Fibroblast of skin of right biceps (primary cell): ENCODE measurements at regions not wholly inside any gene's neighbourhood (a gene's known extent, or its start where the extent isn't known, plus 50 kb on each side); places are given as distances from the start of the nearest gene placed in this dataset.

ENCODE experiments used
- DNase-seq: peaks from one replicate; pipeline ENCODE4 v3.0.0-alpha.2; 2013

- no peak for DNase-seq
These were observed 211.1 kb upstream of the ACTBL2 start for GRCh38 chr5:57693488-57694305.

DNA sequence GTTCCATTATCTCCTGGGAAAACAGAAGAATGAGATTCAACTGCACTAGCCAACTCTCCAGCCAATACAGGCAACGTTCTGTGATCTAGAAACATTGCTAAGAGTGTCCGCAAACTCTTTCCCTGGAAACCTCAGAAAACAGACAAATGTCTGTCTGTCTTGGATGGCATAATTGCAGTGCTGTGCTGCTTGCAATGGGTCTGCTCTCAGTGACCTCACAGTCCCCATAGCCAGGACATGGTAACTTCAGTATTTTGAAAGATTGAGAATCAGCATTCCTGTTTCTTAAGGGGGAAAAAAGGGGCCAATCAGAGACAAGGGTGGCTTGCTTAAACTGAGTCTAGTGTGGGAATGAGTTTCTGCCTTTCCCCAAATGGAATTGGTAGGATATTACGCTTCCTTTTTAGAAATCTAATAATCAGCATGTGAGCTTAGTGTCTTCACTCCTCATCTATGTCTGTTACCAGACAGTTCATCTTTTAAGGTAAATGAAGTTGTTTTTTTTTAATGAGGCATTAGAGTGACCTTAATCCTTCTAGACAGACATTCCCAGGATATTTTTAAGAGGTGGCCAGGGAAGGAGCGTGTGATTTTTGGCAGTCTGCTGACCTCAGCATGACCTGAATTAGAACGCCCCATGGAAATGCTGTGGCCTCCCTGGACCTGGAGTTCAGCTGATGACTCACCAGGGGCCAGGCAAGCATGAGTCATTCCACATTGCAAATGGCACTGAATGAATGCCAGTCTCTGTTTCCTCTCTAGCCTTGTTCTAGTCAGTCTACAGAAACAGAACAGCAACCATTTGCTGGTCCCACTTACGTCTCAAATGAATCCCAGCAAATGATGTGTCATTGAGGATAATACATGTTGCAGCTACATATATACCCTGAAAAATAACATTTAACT lies 210.2 kb upstream of the ACTBL2 start:
- peak; percentile 93 for DNase-seq

DNA sequence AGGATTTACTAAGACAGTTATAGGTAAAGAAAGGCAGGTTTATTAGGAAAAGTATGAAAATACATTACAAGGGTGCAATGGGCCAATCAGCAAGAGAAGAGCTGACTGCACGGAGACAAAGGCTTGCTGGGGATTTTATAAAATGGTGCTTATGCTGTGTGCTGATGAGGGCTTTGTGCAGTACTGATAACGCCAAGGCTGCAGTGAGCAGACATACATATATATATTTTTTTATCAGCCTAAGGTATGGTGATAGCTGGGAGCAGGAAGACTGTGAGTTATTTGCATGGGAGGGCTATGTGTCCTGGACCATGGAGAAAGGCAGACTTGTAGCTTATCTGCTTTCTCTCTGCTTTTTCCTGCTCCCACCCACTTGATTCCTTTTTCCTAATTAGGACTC lies 208.1 kb upstream of the ACTBL2 start:
- DNase-seq, result no peak

- DNase-seq, result peak; percentile 67
These were observed 205.0 kb upstream of the ACTBL2 start for GRCh38 chr5:57687596-57687995.

DNA sequence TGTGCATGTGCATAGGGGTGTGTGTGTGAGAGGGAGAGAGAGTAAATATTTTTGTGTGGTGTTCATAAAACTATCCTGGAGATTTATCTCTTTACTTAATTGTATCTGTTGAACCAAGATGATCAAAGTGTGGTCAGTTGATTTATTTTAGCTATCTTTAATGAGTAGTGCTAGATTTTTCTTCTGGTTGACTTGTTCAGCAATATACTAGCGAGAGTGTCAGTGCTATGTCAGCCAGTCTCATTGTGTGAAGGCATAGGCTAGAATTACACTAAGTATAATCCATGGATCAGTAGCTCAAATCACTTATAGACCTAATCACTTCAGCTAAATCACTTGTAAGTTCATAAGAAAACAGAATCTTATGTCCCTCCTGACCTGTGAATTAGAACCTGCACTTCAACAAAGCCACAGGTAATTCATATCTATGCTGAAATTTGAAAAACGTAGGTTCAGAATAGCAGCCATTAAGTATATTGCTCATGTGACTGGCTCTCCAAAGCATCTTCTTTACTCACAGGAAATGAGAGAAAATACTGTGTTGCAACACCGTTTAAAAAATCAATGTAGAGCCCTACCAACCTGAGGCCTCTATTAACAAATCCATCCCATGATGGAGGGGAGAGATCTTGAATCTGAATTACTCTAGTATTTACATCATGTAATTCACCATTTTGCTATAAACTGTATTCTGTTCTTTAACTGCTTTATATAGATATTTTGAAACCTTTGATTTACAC lies 203.1 kb upstream of the ACTBL2 start:
- DNase-seq, result no peak

- DNase-seq, result no peak
These were observed 201.7 kb upstream of the ACTBL2 start for GRCh38 chr5:57684299-57684702.

GRCh38 chr5:57683036-57683630 lies 200.5 kb upstream of the ACTBL2 start:
- DNase-seq, result no peak

DNA sequence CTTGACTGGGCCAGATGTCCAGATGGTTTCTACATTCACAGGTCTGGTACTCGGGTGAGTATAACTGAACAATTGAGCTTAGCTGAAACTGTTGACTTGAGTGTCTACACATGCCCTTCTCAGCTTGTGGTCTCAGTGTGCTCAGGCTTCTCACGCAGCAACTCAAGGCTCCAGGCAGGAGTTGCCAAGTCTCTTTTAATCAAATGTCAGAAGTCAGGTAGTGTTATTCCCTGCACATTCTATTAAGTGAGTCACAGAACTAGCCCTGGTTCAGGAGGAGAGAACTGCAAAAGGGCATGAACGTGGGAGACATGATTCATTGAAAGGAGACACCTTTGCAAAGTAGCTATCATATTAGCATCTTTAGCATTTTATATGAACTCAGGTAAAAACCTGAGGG lies 199.3 kb upstream of the ACTBL2 start:
- DNase-seq, result no peak

DNA sequence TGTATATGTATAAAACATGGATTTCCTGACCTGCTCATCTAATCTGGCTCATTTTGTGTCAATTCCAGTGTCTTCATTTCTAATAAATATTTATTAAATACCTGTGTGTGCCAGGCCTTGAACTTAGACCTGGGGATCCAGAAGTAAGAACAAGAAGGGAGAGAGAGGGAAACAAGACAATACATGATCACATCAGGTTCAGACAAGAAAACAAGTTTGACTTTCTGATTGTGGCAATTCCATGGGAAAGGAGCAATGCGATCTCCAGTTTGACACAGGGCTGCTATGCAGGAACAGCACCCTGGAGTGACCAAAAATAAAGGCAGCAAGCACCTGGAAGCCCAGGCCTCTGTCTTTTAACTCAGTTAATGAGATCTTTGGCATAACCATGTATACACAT lies 198.1 kb upstream of the ACTBL2 start:
- DNase-seq, result no peak

GRCh38 chr5:57677235-57677634 lies 194.6 kb upstream of the ACTBL2 start:
- no peak for DNase-seq

- no peak for DNase-seq
These were observed 193.8 kb upstream of the ACTBL2 start for GRCh38 chr5:57676222-57677098.

GRCh38 chr5:57675236-57675635 lies 192.6 kb upstream of the ACTBL2 start:
- no peak for DNase-seq

DNA sequence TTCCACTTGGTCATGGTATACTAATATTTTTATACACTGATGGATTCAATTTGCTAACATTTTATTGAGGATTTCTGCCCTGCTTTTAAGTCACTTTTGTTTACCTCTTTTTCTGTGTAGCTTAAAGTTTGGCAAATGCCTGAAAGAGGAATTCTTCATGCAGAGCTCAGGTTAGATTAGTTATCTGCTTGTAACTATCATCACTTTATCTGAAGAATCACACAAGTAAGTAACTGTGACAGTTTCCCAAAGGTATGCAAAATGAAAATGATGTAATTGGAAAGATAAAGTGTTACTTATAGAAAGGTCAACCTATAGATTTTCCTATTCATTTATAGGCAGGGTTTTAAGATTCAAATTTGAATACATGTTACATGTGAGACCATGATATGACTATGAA lies 188.8 kb upstream of the ACTBL2 start:
- DNase-seq, result no peak

DNA sequence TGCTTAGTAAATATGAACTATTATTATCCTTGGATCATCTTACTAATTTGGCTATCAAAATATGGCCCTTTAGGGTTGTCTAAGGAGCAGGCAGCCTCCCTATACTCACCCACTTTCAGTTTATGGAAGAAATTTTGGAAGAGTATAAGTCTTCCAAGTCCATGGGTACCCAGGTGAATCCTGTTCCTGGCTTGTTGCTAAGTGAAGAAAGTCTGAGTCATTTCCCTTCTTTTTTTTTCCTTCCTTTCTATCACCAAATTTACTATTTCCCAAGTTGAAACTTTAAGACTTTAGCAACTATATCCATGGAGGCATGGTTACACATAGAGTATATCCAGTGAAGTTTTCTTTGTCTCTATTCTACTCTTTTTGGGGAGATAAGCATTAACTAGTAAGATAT lies 184.0 kb upstream of the ACTBL2 start:
- no peak for DNase-seq

DNA sequence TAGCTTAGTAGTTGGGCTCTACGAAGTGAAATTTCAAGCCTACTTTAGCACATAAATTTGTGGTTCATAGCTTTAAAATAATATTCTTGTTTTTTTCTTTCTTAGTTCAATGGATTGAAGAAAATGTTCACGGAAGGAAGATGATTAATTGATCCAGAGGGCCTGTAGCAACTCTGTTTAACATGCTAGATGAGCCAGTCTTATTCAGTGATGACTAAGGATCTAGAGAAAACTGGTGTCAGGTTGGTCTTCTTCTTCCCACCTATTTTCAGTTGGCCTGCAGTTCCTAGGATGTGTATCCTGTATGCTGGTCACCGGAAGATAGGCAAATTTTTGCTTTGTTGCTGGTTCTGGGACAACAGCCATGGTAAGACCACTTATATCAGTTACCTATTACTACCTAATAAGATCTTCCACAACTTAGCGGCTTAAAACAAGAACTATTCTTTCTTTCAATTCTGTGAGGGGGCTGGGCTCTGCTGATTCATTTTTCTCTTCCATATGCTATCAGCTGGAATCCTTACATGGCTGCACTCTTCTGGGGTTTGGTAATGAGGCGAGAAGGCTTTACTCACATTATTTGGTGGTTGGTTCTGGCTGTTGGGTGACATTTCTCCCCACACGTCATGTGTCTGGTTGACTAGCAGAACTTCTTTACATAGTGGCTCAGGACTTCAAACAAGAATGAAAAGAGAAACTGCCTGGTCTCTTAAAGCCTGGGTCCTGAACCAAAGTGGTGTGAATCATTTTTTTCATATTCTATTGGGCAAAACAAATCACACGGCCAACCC lies 182.7 kb upstream of the ACTBL2 start:
- no peak for DNase-seq

- DNase-seq, result no peak
These were observed 182.1 kb upstream of the ACTBL2 start for GRCh38 chr5:57664700-57665099.

DNA sequence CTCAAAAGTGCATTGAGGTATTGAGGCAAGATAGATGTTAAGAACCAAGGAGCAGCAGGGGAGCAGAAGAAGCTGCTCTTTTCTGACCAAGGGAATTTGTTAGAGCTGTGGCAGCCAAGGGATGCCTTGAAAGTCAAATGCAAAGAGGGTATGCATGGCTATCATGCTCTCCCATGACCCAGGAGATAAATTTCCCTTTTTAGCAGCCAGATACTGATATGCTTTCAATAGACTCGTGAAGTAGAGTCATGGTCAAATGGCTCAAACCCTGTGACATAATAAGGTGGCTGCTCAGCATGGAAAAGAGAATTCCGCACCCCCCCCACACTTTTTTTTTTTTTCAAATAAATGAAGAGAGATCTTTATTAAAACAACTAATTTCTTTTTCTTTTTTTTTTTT lies 180.9 kb upstream of the ACTBL2 start:
- no peak for DNase-seq

DNA sequence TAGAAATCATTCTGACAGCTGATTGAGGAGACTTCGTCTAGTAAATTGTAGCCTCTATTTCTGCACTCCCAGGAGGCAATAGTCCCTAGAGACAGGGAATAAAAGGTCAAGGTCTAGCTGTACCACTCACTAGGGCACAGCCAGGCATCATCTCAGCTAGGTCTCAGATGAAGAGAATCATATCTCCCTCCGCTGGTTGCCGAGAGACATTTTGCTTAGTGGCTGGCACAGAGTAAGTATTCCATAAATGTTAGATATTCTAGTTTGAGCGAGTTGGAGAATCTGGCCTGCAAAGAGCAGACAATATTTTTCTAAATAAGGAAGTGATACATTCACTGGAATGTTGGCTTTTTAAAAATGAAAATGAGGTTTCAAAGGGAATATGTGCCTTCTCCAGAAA lies 180.4 kb upstream of the ACTBL2 start:
- peak; percentile 56 for DNase-seq

DNA sequence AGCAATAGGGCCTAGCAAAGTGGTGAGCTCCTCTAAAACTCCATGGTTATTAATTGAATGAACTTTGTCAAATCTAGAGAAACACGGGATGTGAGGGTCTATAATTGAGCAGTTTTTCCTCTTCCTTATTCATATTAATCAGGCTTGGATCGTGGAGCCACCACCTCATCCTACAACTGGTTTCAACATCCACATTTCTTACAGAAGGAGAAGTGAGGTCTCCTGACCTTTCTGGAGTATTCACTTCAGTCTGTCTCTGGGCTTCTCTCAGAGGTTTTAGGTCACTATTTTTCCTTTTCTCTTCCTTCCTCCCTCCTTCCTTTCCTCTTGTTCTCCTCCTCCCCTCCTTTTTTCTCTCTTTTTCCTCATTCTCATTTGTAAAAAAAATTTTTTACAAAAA lies 177.3 kb upstream of the ACTBL2 start:
- DNase-seq, result no peak

- DNase-seq, result no peak
These were observed 175.4 kb upstream of the ACTBL2 start for GRCh38 chr5:57658018-57658417.

DNA sequence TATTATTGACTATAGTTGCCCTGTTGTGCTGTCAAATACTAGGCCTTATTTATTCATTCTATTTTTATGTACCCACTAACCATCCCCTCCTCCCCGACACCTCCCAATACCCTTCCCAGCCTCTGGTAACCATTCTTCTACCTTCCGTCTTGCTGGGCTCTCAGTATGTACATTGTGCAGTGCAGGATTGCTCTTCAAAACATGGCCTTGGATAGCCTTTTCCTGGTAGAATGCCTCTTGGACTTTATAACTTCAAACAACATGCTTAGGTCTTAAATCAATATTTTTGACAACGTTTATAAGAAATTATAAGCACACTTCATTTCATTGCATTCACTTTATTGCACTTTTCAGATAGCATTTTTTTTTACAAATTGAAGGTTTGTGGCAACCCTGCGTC lies 172.6 kb upstream of the ACTBL2 start:
- no peak for DNase-seq
